GM23338 (cell line): ENCODE measurements at regions not wholly inside any gene's neighbourhood (a gene's known extent, or its start where the extent isn't known, plus 50 kb on each side); places are given as distances from the start of the nearest gene placed in this dataset.

Source experiments
- ATAC-seq: fragments of 200-7000 bp; cut with Tn5 transposase; 3 replicates; pipeline ENCODE4 v1.9.1; 2020
- DNase-seq: peaks from one replicate; pipeline ENCODE4 v3.0.0-alpha.2; 2015; ENCODE audit warnings: low spot score
- H2AFZ ChIP-seq: fragments of 200-600 bp; sonication (generic); 2 replicates; pipeline ENCODE4 v1.8.0; 2016; ENCODE audit warnings: antibody characterized with exemption, mild to moderate bottlenecking, moderate library complexity
- H3F3A ChIP-seq: fragments of 200-600 bp; sonication (generic); replicated peaks from 2 replicates; pipeline ENCODE4 v1.8.0; 2017; ENCODE audit warnings: antibody characterized with exemption, mixed run types, low read depth
- H3K27ac ChIP-seq: fragments of 200-600 bp; sonication (generic); 2 replicates; pipeline ENCODE4 v1.6.1; 2016; ENCODE audit warnings: low read depth
- H3K27me3 ChIP-seq: fragments of 200-600 bp; sonication (generic); 2 replicates; pipeline ENCODE4 v1.8.0; 2016; ENCODE audit warnings: mild to moderate bottlenecking, mixed run types, moderate library complexity; ENCODE audit not compliant: insufficient read depth
- H3K36me3 ChIP-seq: fragments of 200-600 bp; sonication (generic); 2 replicates; pipeline ENCODE4 v1.8.0; 2016; ENCODE audit warnings: mild to moderate bottlenecking; ENCODE audit not compliant: insufficient read depth
- H3K4me1 ChIP-seq: fragments of 200-600 bp; sonication (generic); 2 replicates; pipeline ENCODE4 v1.8.0; 2016; ENCODE audit warnings: mild to moderate bottlenecking, moderate library complexity; ENCODE audit not compliant: insufficient read depth
- H3K4me2 ChIP-seq: fragments of 200-600 bp; sonication (generic); 2 replicates; pipeline ENCODE4 v1.7.1; 2017; ENCODE audit warnings: mixed run types
- H3K4me3 ChIP-seq: fragments of 200-600 bp; sonication (generic); 2 replicates; pipeline ENCODE4 v1.6.1; 2016; ENCODE audit warnings: mixed run types
- H3K79me2 ChIP-seq: fragments of 200-600 bp; sonication (generic); replicated peaks from 2 replicates; pipeline ENCODE4 v1.8.0; 2017; ENCODE audit warnings: mild to moderate bottlenecking; ENCODE audit not compliant: insufficient read depth
- H3K9me2 ChIP-seq: fragments of 200-600 bp; sonication (generic); 2 replicates; pipeline ENCODE4 v1.8.0; 2017; ENCODE audit not compliant: insufficient read depth
- H4K20me1 ChIP-seq: fragments of 200-600 bp; sonication (generic); replicated peaks from 2 replicates; pipeline ENCODE4 v1.8.0; 2017; ENCODE audit warnings: mild to moderate bottlenecking; ENCODE audit not compliant: insufficient read depth
- H3K27ac Mint-ChIP-seq: 2 replicates; pipeline ENCODE4 v1.8.0; 2020; ENCODE audit warnings: inconsistent platforms, mild to moderate bottlenecking, moderate library complexity, mixed read lengths
- H3K27me3 Mint-ChIP-seq: 3 replicates; pipeline ENCODE4 v1.8.0; 2022; ENCODE audit warnings: low read depth, mild to moderate bottlenecking, moderate library complexity, mixed read lengths, inconsistent platforms; ENCODE audit not compliant: insufficient read depth, poor library complexity
- H3K36me3 Mint-ChIP-seq: 3 replicates; pipeline ENCODE4 v1.8.0; 2021; ENCODE audit warnings: low read depth, mild to moderate bottlenecking, inconsistent platforms, moderate library complexity, mixed read lengths
- H3K4me1 Mint-ChIP-seq: 3 replicates; pipeline ENCODE4 v1.8.0; 2020; ENCODE audit warnings: mild to moderate bottlenecking, inconsistent platforms, mixed read lengths
- H3K4me3 Mint-ChIP-seq: 3 replicates; pipeline ENCODE4 v1.8.0; 2021; ENCODE audit warnings: moderate library complexity, mild to moderate bottlenecking, inconsistent platforms, mixed read lengths
- H3K9me3 Mint-ChIP-seq: 3 replicates; pipeline ENCODE4 v1.8.0; 2020; ENCODE audit warnings: moderate library complexity, mild to moderate bottlenecking, inconsistent platforms, mixed read lengths
- CREB1 ChIP-seq: fragments of 250-450 bp; sonication (Bioruptor Pico); IDR thresholded peaks from 2 replicates; pipeline ENCODE4 v1.5.0; 2020; ENCODE audit warnings: low read depth, mild to moderate bottlenecking, moderate library complexity
- CTCF ChIP-seq, 2 experiments: fragments of 200-600 bp in 1 of 2; sonication (generic) in 1 of 2; conservative IDR thresholded peaks; 2 replicates each; pipeline versions ENCODE4 v1.5.1 to v1.6.1; 2016 to 2017; ENCODE audit warnings: antibody characterized with exemption in 2 of 2, low read depth in 2 of 2, mild to moderate bottlenecking in 2 of 2, moderate library complexity in 1 of 2
- ETS1 ChIP-seq: IDR thresholded peaks from 2 replicates; pipeline ENCODE4 v1.6.1; 2016; ENCODE audit warnings: antibody characterized with exemption
- EZH2 ChIP-seq: fragments of 200-600 bp; sonication (generic); IDR thresholded peaks from one replicate; pipeline ENCODE4 v1.8.0; 2017; ENCODE audit warnings: antibody characterized with exemption, mild to moderate bottlenecking, low read depth; ENCODE audit not compliant: unreplicated experiment
- EZH2phosphoT487 ChIP-seq: fragments of 200-600 bp; sonication (generic); IDR thresholded peaks from one replicate; pipeline ENCODE4 v1.8.1; 2018; ENCODE audit warnings: antibody characterized with exemption; ENCODE audit not compliant: unreplicated experiment
- JUNB ChIP-seq: IDR thresholded peaks from one replicate; pipeline ENCODE4 v1.6.1; 2016; ENCODE audit warnings: antibody characterized with exemption; ENCODE audit not compliant: unreplicated experiment
- NANOG ChIP-seq: IDR thresholded peaks from 2 replicates; pipeline ENCODE4 v1.6.1; 2016; ENCODE audit warnings: antibody characterized with exemption, borderline replicate concordance
- POLR2AphosphoS5 ChIP-seq: IDR thresholded peaks from 2 replicates; pipeline ENCODE4 v1.6.1; 2016; ENCODE audit warnings: antibody characterized with exemption, low read depth
- REST ChIP-seq: IDR thresholded peaks from one replicate; pipeline ENCODE4 v1.6.1; 2018; ENCODE audit warnings: antibody characterized with exemption; ENCODE audit not compliant: unreplicated experiment
- STAT1 ChIP-seq: IDR thresholded peaks from one replicate; pipeline ENCODE4 v1.6.1; 2016; ENCODE audit warnings: antibody characterized with exemption; ENCODE audit not compliant: unreplicated experiment
- ZNF114 ChIP-seq: fragments of 250-450 bp; sonication (Bioruptor Pico); IDR thresholded peaks from 2 replicates; pipeline ENCODE4 v1.5.0; 2020; ENCODE audit warnings: mild to moderate bottlenecking, moderate library complexity
- ZNF331 ChIP-seq: fragments of 250-450 bp; sonication (Bioruptor Pico); IDR thresholded peaks from 2 replicates; pipeline ENCODE4 v1.5.0; 2020; ENCODE audit warnings: low read depth, mild to moderate bottlenecking, moderate library complexity
- ZNF462 ChIP-seq: fragments of 250-450 bp; sonication (Bioruptor Pico); IDR thresholded peaks from 2 replicates; pipeline ENCODE4 v1.5.0; 2020; ENCODE audit warnings: mild to moderate bottlenecking, moderate library complexity

GRCh38 chr18:56479841-56480240, 158.6 kb downstream of the TXNL1 start:
- H3K9me3 Mint-ChIP-seq = no peaks in the 10 kb centered on the region
- no peaks in the 10 kb centered on the region for H4K20me1 ChIP-seq
- no peak overlapping the region for H3K4me3 Mint-ChIP-seq

More at GRCh38 chr18:56479841-56480240, 158.6 kb downstream of the TXNL1 start:
- ATAC-seq (no peak), DNase-seq (no peak)
- H3K27me3 ChIP-seq = no peaks in the 10 kb centered on the region
- no peak overlapping the region for H2AFZ ChIP-seq
- no peak overlapping the region for H3K27ac Mint-ChIP-seq
- peaks cover 5% of the 10 kb centered on the region for H3K4me1 Mint-ChIP-seq
- peaks cover 5% of the 10 kb centered on the region for H3K27me3 Mint-ChIP-seq
- no peak overlapping the region for H3K27ac ChIP-seq
- H3F3A ChIP-seq = no peaks in the 10 kb centered on the region
- H3K36me3 Mint-ChIP-seq = no peaks in the 10 kb centered on the region
- H3K36me3 ChIP-seq = no peaks in the 10 kb centered on the region
- H3K4me2 ChIP-seq = no peak overlapping the region
- no peaks in the 10 kb centered on the region for H3K4me1 ChIP-seq
- peaks cover 3% of the 10 kb centered on the region for H3K9me2 ChIP-seq
- TF ChIP-seq NANOG = no peak
- no peak for TF ChIP-seq CTCF (conservative IDR thresholded peaks at IDR 0.05; ENCODE audit: low read depth in 2 of 2)
- no peak for TF ChIP-seq JUNB
- no peak for TF ChIP-seq ETS1
- TF ChIP-seq EZH2phosphoT487 = no peak
- TF ChIP-seq REST = no peak
- TF ChIP-seq CREB1 (CRISPR knock-in tag) = no peak
- no peak for TF ChIP-seq ZNF462 (CRISPR knock-in tag)
- no peak for TF ChIP-seq POLR2AphosphoS5
- no peak for TF ChIP-seq EZH2
- no peak for TF ChIP-seq STAT1
- TF ChIP-seq ZNF114 (CRISPR knock-in tag) = no peak
- TF ChIP-seq ZNF331 (CRISPR knock-in tag) = no peak
- no peaks in the 10 kb centered on the region for H3K79me2 ChIP-seq
- no peak overlapping the region for H3K4me3 ChIP-seq
